Stimulated activated CD4-positive, alpha-beta T cell treated with anti-CD3 and anti-CD28 coated beads, TNF-alpha, amount 100 ng/mL, for 1 hour (primary cell): ENCODE measurements at regions not wholly inside any gene's neighbourhood (a gene's known extent, or its start where the extent isn't known, plus 50 kb on each side); places are given as distances from the start of the nearest gene placed in this dataset.
"Not testable (repeated sequence)": the region's sequence is repeated elsewhere in the genome, so short reads cannot be mapped to it uniquely, and the experiment has no call there.

Experiments
- DNase-seq, 3 donors: peaks; one replicate each; pipeline ENCODE4 v3.0.0-alpha.2; 2020; ENCODE audit warnings: low read depth in 3 of 3, low spot score in 1 of 3

DNA sequence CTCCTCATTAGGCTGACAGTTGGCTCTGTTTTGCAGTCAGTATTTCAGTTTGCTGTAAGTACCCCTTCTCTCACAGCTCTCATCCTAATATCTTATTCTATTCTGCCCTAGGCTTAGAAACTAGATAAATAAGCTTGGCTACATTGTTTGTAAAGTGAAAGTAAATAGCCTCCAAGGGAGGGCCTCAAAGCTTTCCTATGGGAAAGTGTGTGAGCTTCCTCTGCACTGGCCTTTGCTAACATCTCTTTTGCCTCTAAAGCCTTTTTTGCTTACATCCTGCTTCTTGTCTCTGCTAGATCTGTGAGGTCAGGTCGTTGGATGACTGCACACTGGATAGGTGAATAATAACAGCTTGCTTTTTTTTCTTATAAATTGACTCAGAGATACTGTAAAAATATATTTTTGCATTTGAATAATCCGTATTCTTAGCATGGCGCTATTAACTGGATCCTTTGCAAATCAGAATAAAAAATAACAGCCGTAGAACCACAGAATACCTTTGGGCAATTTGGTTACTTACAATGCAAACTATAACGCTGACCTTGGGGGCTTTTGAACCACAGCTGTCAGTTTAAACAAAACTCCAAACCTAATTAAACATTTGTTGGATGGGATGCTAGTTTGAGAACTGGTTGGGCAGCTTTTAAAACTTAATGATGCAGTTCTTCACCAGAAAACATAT, 55.1 kb downstream of the TTC6 start:
- no peak for DNase-seq

- no peak for DNase-seq
These were observed 56.6 kb downstream of the TTC6 start for GRCh38 chr14:37652042-37652441.

DNA sequence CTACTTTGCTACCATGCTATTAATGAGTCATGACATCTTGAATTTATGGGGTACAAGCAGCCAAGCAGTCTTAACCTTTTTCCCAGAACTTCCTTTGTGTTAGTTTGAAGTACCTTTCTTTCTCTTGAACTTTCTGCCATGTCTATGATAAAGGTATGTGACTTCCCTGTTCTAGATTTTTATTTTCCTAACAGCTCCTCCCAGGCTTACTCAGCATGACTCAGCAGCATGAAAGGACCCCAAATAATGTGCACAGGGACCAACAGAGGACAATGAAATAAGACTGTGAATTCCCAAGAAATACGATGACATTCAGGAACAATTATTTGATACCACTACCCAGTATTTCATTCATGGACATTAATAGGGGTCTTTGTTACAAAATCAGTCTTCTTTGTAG, 60.0 kb downstream of the TTC6 start:
- DNase-seq = no peak

- DNase-seq = no peak
These were observed 62.7 kb downstream of the TTC6 start for GRCh38 chr14:37658156-37658555.

DNA sequence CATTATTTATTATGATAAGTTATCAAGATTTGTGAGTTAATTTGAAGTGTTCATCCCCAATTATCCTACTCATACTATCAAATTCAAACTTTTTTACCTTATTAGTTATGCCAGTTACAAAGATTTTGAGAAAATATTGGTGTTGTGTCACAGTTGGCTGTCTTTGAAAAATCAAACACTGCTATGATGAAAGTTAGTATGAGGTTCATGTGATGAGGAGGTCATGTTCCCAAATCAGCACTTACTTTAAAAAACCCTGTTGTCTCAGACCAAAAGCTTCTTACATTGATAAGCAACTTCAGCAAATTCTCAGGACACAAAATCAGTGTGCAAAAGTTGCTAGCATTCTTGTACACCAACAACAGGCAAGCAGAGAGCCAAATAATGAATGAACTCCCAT, 68.1 kb downstream of the TTC6 start:
- DNase-seq = no peak

GRCh38 chr14:37665479-37665878, 70.0 kb downstream of the TTC6 start:
- no peak for DNase-seq

DNA sequence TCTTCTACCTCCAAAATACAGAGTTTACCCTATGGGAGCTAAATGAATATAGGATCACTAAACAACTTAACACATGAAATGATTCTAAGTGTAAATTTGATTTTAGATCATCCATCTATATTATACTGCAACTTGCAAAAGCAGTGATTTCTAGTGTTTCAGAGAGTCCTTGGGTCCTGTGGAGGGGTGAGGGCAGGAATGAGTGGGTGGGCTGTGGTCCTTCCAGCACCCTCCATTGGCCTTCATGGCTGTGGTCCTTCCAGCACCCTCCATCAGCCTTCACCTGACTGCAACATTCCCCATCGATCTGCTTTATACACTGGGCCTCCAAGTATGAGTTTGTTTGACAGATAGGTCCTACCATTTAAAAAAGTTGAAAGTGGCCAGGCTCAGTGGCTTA, 70.5 kb downstream of the TTC6 start:
- no peak for DNase-seq

- no peak for DNase-seq
These were observed 73.2 kb downstream of the TTC6 start for GRCh38 chr14:37668646-37669045.

DNA sequence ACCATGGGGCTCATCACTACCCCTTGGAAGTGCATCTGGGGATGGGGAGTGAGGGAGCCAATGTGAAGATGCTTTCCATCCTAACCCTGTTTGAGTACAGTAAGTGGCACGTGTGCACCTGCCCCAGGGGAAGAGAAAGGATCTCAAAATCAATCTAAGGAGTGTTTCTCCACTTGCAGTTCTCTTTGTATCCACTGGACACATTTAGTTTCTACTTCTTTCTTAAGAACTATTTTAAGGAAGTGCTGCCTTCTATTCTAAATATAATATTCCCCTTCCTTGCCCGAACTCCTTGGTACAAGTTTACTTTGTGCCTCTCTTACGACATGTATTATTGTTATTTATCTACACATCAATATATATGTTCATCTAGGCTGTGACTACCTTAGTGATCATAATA, 73.8 kb downstream of the TTC6 start:
- DNase-seq = no peak

- DNase-seq = no peak
These were observed 78.0 kb downstream of the TTC6 start for GRCh38 chr14:37673439-37673838.

- DNase-seq = no peak
These were observed 83.5 kb downstream of the TTC6 start for GRCh38 chr14:37678916-37679315.

GRCh38 chr14:37681486-37681885, 86.1 kb downstream of the TTC6 start:
- DNase-seq = no peak

DNA sequence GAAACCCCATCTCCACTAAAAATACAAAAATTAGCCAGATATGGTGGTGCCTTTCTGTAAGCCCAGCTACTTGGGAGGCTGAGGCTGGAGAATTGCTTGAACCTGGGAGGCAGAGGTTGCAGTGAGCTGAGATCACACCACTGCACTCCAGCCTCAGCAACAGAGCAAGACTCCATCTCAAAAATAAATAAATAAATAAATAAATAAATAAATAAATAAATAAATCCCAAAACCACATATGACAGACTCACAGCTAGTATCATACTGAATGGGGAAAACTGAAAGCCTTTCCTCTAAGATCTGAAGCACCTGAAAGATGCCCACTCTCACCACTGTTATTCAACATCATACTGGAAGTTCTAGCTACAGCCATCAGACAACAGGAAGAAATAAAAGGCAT, 97.3 kb downstream of the TTC6 start:
- DNase-seq = not testable (repeated sequence)

- not testable (repeated sequence) for DNase-seq
These were observed 98.0 kb downstream of the TTC6 start for GRCh38 chr14:37693420-37693819.

GRCh38 chr14:37695866-37696265, 100.4 kb downstream of the TTC6 start:
- no peak for DNase-seq

- no peak for DNase-seq
These were observed 102.2 kb downstream of the TTC6 start for GRCh38 chr14:37697489-37698121.

DNA sequence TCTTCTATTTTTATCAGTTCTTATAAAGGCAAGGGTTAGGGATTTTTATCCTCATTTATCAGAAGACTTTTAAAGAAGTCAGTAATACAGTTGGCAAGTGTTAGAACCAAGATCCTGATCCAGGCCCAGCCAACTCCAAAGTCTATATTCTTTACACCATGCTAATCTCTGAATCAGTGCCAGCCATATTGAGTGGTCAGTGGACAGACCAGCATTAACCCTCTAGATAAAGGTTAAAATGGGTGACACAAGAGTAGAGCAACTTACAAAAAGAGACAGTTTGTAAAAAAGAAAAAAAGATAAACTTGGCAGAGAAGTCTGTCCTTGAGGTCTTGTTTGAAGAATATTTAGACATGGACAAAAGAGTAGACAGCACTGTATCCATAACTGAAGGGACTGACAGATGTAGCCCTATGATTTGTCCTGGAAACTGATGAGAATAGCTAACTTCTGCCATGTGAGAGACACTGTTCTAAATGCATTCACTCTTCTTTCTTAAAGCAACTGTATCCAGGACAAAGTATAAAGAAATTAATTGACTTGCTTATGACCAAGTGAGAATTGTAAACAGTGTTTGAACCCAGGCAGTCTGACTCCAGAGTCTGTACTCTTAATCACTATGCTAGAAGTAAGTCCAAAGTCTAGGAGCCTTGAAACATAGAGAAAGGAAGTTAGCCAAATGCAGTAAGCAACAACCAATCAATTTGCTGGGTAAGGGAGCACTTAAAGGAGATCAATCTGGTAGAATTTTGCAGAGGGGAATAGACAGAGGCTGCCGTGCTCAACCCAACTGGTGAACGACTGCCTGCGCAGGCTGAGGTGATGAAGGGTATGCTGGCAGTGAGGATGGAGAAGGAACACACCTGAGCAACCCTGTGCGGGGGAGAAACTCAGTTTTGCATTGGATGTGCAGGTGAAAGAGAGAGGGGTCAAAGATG, 103.7 kb downstream of the TTC6 start:
- no peak for DNase-seq

DNA sequence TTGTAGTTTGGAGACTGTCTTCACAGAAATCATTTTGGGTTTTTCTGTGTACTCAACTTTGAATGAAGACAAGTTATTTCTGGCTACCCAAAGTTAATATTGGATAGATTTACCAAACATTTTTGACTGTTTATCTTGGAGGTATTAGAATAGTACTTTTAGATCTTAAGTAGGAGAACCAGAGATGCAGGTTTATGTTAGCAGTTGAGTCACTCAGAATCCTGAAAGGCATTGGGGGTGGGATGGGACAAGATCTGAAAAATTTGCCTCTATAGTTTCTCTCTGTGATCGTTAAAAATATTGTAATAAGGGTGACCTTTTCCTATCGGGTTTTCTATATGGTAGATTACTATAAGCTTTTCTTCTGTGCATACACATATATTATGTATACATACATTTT, 112.3 kb downstream of the TTC6 start:
- DNase-seq = no peak

DNA sequence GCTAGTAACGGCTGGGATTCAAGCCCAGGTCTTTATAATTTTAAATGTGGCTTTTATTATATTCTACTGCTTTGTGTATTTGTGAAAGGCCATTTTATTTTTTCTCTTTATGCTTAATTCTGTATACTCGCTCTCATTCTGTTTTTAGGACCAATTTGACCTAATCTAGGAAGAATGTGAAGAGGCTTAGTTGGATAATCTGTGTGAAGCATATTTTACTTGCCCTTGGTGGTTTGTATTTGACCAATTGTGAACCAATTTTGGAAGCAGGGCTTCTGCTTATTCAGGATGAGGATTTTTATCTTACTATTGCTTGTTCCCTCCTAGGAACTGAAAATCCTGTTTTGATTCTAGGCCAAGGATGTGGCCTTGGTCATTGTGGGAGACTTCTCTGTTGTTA, 113.1 kb downstream of the TTC6 start:
- DNase-seq = no peak

DNA sequence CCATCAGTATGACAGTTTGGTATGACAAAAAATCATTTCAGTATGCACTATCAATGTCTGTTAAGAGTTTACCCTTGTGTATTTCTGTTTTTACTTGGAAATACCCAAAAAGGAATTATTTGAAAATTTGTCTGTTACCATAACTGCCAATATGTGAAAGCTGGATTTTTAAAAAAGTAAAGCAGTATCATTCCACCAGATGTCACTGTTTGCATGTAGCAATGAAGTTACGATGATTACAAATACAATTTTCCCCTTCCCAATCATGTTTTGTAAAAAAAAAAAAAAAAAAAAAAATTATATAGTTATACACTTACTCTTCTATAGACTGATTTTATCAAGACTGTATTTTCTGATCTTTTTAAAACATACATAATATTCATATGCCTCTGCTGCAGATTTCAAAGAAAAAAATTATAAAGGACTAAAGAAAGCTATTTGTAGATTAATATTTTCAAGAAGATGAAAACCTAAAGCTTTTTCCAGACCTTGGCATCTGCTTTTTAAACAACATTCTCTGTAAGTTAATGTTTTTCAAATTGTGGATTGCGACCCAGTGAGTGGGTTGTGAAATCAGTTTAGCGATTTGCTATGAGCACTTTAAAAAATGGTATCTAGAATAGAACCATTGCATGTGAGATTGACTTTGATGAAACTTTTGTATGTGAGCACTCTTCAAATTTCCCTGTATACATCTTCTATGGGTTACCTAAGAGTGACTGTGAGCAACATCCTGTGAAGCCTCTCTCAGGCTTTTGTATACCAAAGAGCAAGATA, 114.2 kb downstream of the TTC6 start:
- DNase-seq = no peak

- no peak for DNase-seq
These were observed 116.0 kb downstream of the TTC6 start for GRCh38 chr14:37711356-37711830.
